Keratinocyte (primary cell): ENCODE measurements at regions not wholly inside any gene's neighbourhood (a gene's known extent, or its start where the extent isn't known, plus 50 kb on each side); places are given as distances from the start of the nearest gene placed in this dataset.

Experiments used
- DNase-seq: peaks from one replicate; pipeline ENCODE4 v3.0.0-alpha.2; 2011; ENCODE audit warnings: low read depth, missing footprints, low spot score
- FAIRE-seq: peaks from 2 replicates; lab custom pipeline; 2011; peaks lifted over from hg19 to GRCh38; lab: Jason Lieb, UNC
- H2AFZ ChIP-seq: 2 replicates; pipeline ENCODE4 v1.6.0; 2012; ENCODE audit warnings: low read length, control low read depth, inconsistent platforms; ENCODE audit not compliant: control insufficient read depth
- H3K27ac ChIP-seq: 2 replicates; pipeline ENCODE4 v1.5.1; 2011; ENCODE audit warnings: low read length; ENCODE audit not compliant: control insufficient read depth, insufficient read depth
- H3K27me3 ChIP-seq: 3 replicates; pipeline ENCODE4 v1.6.0; 2011; ENCODE audit warnings: low read length; ENCODE audit not compliant: control insufficient read depth, insufficient read depth; ENCODE audit errors: extremely low read depth
- H3K36me3 ChIP-seq, 2 experiments: 2 replicates in 1 of 2; 3 replicates in 1 of 2; pipeline ENCODE4 v1.5.1; 2011; ENCODE audit warnings: low read length in 2 of 2, mild to moderate bottlenecking in 1 of 2; ENCODE audit not compliant: control insufficient read depth in 2 of 2, insufficient read depth in 2 of 2; ENCODE audit errors: extremely low read depth in 1 of 2
- H3K4me1 ChIP-seq: 3 replicates; pipeline ENCODE4 v1.5.1; 2011; ENCODE audit warnings: low read length; ENCODE audit not compliant: control insufficient read depth, insufficient read depth; ENCODE audit errors: extremely low read depth
- H3K4me2 ChIP-seq: 3 replicates; pipeline ENCODE4 v1.6.0; 2011; ENCODE audit warnings: low read depth, low read length; ENCODE audit not compliant: control insufficient read depth, insufficient read depth; ENCODE audit errors: extremely low read depth
- H3K4me3 ChIP-seq, 3 experiments: fragments of 200-600 bp in 1 of 3; sonication (generic) in 1 of 3; 2 replicates in 2 of 3; 3 replicates in 1 of 3; pipeline ENCODE4 v1.5.1; 2011 to 2016; ENCODE audit warnings: low read length in 3 of 3, mild to moderate bottlenecking in 3 of 3, control low read depth in 2 of 3, inconsistent platforms in 1 of 3, low read depth in 1 of 3, mixed read lengths in 1 of 3, mixed run types in 1 of 3, moderate library complexity in 1 of 3; ENCODE audit not compliant: control insufficient read depth in 2 of 3, insufficient read depth in 2 of 3; ENCODE audit errors: extremely low read depth in 1 of 3
- H3K79me2 ChIP-seq: 2 replicates; pipeline ENCODE4 v1.6.0; 2012; ENCODE audit warnings: low read length; ENCODE audit not compliant: control insufficient read depth, insufficient read depth
- H3K9ac ChIP-seq: 3 replicates; pipeline ENCODE4 v1.6.0; 2011; ENCODE audit warnings: low read length; ENCODE audit not compliant: control insufficient read depth, insufficient read depth; ENCODE audit errors: extremely low read depth
- H3K9me1 ChIP-seq: 3 replicates; pipeline ENCODE4 v1.6.0; 2011; ENCODE audit warnings: low read length; ENCODE audit not compliant: control insufficient read depth, insufficient read depth; ENCODE audit errors: extremely low read depth
- H3K9me3 ChIP-seq: 2 replicates; pipeline ENCODE4 v1.5.1; 2012; ENCODE audit warnings: low read depth, low read length; ENCODE audit not compliant: control insufficient read depth
- H4K20me1 ChIP-seq: 3 replicates; pipeline ENCODE4 v1.6.0; 2011; ENCODE audit warnings: low read length; ENCODE audit not compliant: control insufficient read depth, insufficient read depth; ENCODE audit errors: extremely low read depth
- CTCF ChIP-seq, 3 experiments: IDR thresholded peaks in 1 of 3; conservative IDR thresholded peaks in 1 of 3; optimal IDR thresholded peaks in 1 of 3; 2 replicates in 2 of 3; 3 replicates in 1 of 3; pipeline versions ENCODE3 to v1.5.1; 2011; ENCODE audit warnings: low read length in 3 of 3, mild to moderate bottlenecking in 3 of 3, moderate library complexity in 2 of 3, control low read depth in 1 of 3, inconsistent platforms in 1 of 3; ENCODE audit not compliant: insufficient read depth in 2 of 3; ENCODE audit errors: extremely low read depth in 1 of 3
- EZH2 ChIP-seq: IDR thresholded peaks from one replicate; pipeline ENCODE4 v1.6.1; 2012; ENCODE audit warnings: inconsistent platforms, mild to moderate bottlenecking, low read length, moderate library complexity
- dilution Hi-C: fragments of 300-500 bp; cut with MboI; formaldehyde crosslinking; loops from one replicate; pipeline ENCODE4 v1.7.0; 2020; ENCODE audit warnings: low sequenced_read_pairs; ENCODE audit not compliant: extremely low pct_ligation_motif_present

GRCh38 chr5:61831736-61832135 is 474.3 kb upstream of the KIF2A start:
- no peaks in the 10 kb centered on the region for H3K4me1 ChIP-seq
- H2AFZ ChIP-seq = no peak overlapping the region
- no peak overlapping the region for H3K4me2 ChIP-seq
- TF ChIP-seq CTCF (optimal IDR thresholded peaks at IDR 0.05 in 1 of 3, IDR thresholded peaks at IDR 0.05 in 1 of 3, conservative IDR thresholded peaks at IDR 0.05 in 1 of 3; ENCODE audit: extremely low read depth in 1 of 3, insufficient read depth in 2 of 3, low read length in 3 of 3) (no peak), EZH2 (no peak)
- DNase-seq (no peak), FAIRE-seq (no peak)
- no peaks in the 10 kb centered on the region for H3K9me3 ChIP-seq
- no peaks in the 10 kb centered on the region for H3K36me3 ChIP-seq
- H4K20me1 ChIP-seq = no peaks in the 10 kb centered on the region
- H3K27ac ChIP-seq = no peak overlapping the region
- no peaks in the 10 kb centered on the region for H3K9me1 ChIP-seq
- H3K4me3 ChIP-seq = no peak overlapping the region
- no peaks in the 10 kb centered on the region for H3K27me3 ChIP-seq
- H3K79me2 ChIP-seq = no peaks in the 10 kb centered on the region
- H3K9ac ChIP-seq = no peak overlapping the region
- dilution Hi-C loops = no loop called here

- DNase-seq = no peak
These were observed 468.2 kb upstream of the KIF2A start for GRCh38 chr5:61837788-61838187.

More at GRCh38 chr5:61837788-61838187, 468.2 kb upstream of the KIF2A start:
- H4K20me1 ChIP-seq = no peaks in the 10 kb centered on the region
- H3K9me3 ChIP-seq = no peaks in the 10 kb centered on the region
- no peak for FAIRE-seq
- no peaks in the 10 kb centered on the region for H3K9me1 ChIP-seq
- peaks cover 4% of the 10 kb centered on the region for H3K27me3 ChIP-seq
- H2AFZ ChIP-seq = no peak overlapping the region
- H3K4me1 ChIP-seq = no peaks in the 10 kb centered on the region
- dilution Hi-C loops = no loop called here
- no peaks in the 10 kb centered on the region for H3K36me3 ChIP-seq
- H3K4me2 ChIP-seq = no peak overlapping the region
- H3K9ac ChIP-seq = no peak overlapping the region
- no peak for TF ChIP-seq CTCF (optimal IDR thresholded peaks at IDR 0.05 in 1 of 3, IDR thresholded peaks at IDR 0.05 in 1 of 3, conservative IDR thresholded peaks at IDR 0.05 in 1 of 3; ENCODE audit: extremely low read depth in 1 of 3, insufficient read depth in 2 of 3, low read length in 3 of 3)
- no peak for TF ChIP-seq EZH2
- H3K79me2 ChIP-seq = no peaks in the 10 kb centered on the region
- no peak overlapping the region for H3K27ac ChIP-seq
- no peak overlapping the region for H3K4me3 ChIP-seq
